ENCODE measurements at regions not wholly inside any gene's neighbourhood (a gene's known extent, or its start where the extent isn't known, plus 50 kb on each side); places are given as distances from the start of the nearest gene placed in this dataset.
"Not testable (repeated sequence)": the region's sequence is repeated elsewhere in the genome, so short reads cannot be mapped to it uniquely, and the experiment has no call there.

- Histone ChIP-seq H3K4me1 (no peaks in the 10 kb centered on the region), H3K27me3 (ENCODE audit: control insufficient read depth, insufficient read depth, low read length) (no peaks in the 10 kb centered on the region), H3K9me3 (ENCODE audit: control insufficient read depth, low read length) (no peaks in the 10 kb centered on the region), H3K36me3 (ENCODE audit: control insufficient read depth, insufficient read depth, low read length) (no peaks in the 10 kb centered on the region), H3K79me2 (no peaks in the 10 kb centered on the region), H3K27ac (no peak overlapping the region), H3K4me3 (ENCODE audit: low read depth, low read length) (no peak overlapping the region), H3K9ac (no peak overlapping the region), H3K4me2 (ENCODE audit: low read length) (no peak overlapping the region), H2AFZ (no peak overlapping the region)
- no peak for TF ChIP-seq CTCF (IDR thresholded peaks at IDR 0.05)
Observed at GRCh38 chr4:106583108-106583507, 214.5 kb upstream of the GIMD1 start.

- no peak overlapping the region for H3K4me2 ChIP-seq (ENCODE audit: low read length)
- no peaks in the 10 kb centered on the region for H3K4me1 ChIP-seq
- H3K79me2 ChIP-seq: no peaks in the 10 kb centered on the region
- H3K27ac ChIP-seq: no peak overlapping the region
- no peak overlapping the region for H3K4me3 ChIP-seq (ENCODE audit: low read depth, low read length)
- no peak for TF ChIP-seq CTCF (IDR thresholded peaks at IDR 0.05)
- no peaks in the 10 kb centered on the region for H3K27me3 ChIP-seq (ENCODE audit: control insufficient read depth, insufficient read depth, low read length)
- H3K36me3 ChIP-seq (ENCODE audit: control insufficient read depth, insufficient read depth, low read length): no peaks in the 10 kb centered on the region
- no peak overlapping the region for H2AFZ ChIP-seq
- H3K9me3 ChIP-seq (ENCODE audit: control insufficient read depth, low read length): no peaks in the 10 kb centered on the region
- no peak overlapping the region for H3K9ac ChIP-seq
Observed at GRCh38 chr4:106582103-106582502, 213.5 kb upstream of the GIMD1 start.

- Histone ChIP-seq H3K36me3 (ENCODE audit: control insufficient read depth, insufficient read depth, low read length) (no peaks in the 10 kb centered on the region), H3K4me2 (ENCODE audit: low read length) (no peak overlapping the region), H3K4me3 (ENCODE audit: low read depth, low read length) (no peak overlapping the region), H3K79me2 (no peaks in the 10 kb centered on the region), H2AFZ (no peak overlapping the region), H3K27me3 (ENCODE audit: control insufficient read depth, insufficient read depth, low read length) (no peaks in the 10 kb centered on the region), H3K9ac (no peak overlapping the region), H3K9me3 (ENCODE audit: control insufficient read depth, low read length) (no peaks in the 10 kb centered on the region), H3K27ac (no peak overlapping the region), H3K4me1 (no peaks in the 10 kb centered on the region)
- no peak for TF ChIP-seq CTCF (IDR thresholded peaks at IDR 0.05)
Observed at GRCh38 chr4:106579236-106579635, 210.7 kb upstream of the GIMD1 start.

DNA sequence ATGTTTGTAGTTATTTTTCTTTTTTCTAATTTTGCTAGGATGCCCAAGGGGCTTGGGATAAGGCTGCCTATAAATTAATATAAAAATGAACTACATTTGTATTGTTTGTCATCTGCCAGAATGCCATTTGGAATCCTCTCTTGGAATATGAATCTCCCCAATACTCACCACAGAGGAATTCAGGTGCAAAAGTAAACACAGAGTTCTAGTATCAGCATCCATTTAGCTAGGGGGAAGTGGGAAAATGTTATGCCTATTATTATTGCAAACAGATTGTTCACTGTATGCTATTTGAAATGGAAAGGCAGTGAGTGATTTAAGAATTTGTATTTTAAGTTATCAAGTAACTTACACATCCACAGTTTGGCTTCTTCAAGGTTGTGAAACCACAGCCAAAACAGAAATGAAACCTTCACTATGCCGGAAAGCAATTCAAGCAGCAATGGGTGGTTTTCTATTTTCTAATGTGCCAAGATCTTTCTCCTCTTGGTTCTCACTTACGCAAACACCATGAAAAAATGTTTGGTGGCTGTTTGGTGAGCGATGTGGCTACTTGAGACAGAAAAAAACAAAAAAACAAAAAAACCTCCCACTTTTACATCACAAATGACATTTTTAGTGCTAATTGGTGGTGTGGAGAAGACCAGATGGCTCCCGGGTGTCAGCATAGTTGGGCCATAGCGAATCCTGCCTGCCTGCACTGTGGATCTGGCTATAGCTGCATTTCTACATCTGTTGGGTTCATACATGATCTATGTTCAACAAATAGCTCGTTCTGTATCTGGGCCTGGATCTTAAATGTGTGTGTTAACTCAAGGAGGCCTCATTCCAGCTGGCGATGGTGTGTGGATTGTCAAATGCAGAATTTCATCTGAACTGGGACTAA is 200.8 kb upstream of the GIMD1 start:
- H3K27me3 ChIP-seq (ENCODE audit: control insufficient read depth, insufficient read depth, low read length): no peaks in the 10 kb centered on the region
- no peak overlapping the region for H3K4me2 ChIP-seq (ENCODE audit: low read length)
- H2AFZ ChIP-seq: no peak overlapping the region
- H3K4me3 ChIP-seq (ENCODE audit: low read depth, low read length): no peak overlapping the region
- H3K79me2 ChIP-seq: no peaks in the 10 kb centered on the region
- H3K9ac ChIP-seq: no peak overlapping the region
- no peaks in the 10 kb centered on the region for H3K9me3 ChIP-seq (ENCODE audit: control insufficient read depth, low read length)
- H3K36me3 ChIP-seq (ENCODE audit: control insufficient read depth, insufficient read depth, low read length): no peaks in the 10 kb centered on the region
- TF ChIP-seq CTCF (IDR thresholded peaks at IDR 0.05): no peak
- H3K27ac ChIP-seq: no peak overlapping the region
- no peaks in the 10 kb centered on the region for H3K4me1 ChIP-seq

DNA sequence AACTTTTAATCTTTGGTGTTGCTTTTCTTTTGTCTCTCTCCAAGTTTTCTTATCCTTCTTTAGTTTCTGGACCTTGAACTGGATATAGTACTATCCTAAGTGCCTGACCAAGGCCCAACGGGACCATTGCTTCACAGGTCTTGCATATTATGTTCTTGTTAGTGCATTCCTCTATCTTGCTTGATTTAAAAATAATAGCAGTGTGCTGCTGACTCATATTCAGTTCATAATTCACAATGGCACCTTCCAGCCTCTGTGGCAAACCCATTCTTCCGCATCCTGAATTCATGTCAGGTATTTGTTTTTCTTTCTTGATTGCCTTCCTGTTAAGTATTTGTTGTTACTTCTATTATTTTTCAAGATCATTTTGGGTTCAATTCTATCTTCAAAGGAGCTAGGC is 197.1 kb upstream of the GIMD1 start:
- Histone ChIP-seq H3K4me3 (ENCODE audit: low read depth, low read length) (no peak overlapping the region), H2AFZ (no peak overlapping the region), H3K27ac (no peak overlapping the region), H3K9me3 (ENCODE audit: control insufficient read depth, low read length) (no peaks in the 10 kb centered on the region), H3K79me2 (no peaks in the 10 kb centered on the region), H3K27me3 (ENCODE audit: control insufficient read depth, insufficient read depth, low read length) (no peaks in the 10 kb centered on the region), H3K4me2 (ENCODE audit: low read length) (no peak overlapping the region), H3K9ac (no peak overlapping the region), H3K36me3 (ENCODE audit: control insufficient read depth, insufficient read depth, low read length) (no peaks in the 10 kb centered on the region), H3K4me1 (no peaks in the 10 kb centered on the region)
- no peak for TF ChIP-seq CTCF (IDR thresholded peaks at IDR 0.05)

DNA sequence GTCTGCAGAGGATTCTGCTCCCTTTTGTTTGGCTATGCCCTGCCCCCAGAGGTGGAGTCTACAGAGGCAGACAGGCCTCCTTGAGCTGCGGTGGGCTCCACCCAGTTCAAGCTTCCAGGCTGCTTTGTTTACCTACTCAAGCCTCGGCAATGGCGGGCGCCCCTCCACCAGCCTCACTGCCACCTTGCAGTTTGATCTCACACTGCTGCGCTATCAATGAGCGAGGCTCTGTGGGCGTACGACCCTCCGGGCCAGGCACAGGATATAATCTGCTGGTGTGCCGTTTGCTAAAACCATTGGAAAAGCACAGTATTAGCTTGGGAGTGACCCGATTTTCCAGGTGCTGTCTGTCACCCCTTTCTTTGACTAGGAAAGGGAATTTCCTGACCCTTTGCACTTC is 195.1 kb upstream of the GIMD1 start:
- not testable (repeated sequence) for H2AFZ ChIP-seq; H3K4me1 ChIP-seq; H3K79me2 ChIP-seq; H3K27me3 ChIP-seq (ENCODE audit: control insufficient read depth, insufficient read depth, low read length); H3K4me2 ChIP-seq (ENCODE audit: low read length); H3K9ac ChIP-seq; H3K27ac ChIP-seq; H3K36me3 ChIP-seq (ENCODE audit: control insufficient read depth, insufficient read depth, low read length); H3K9me3 ChIP-seq (ENCODE audit: control insufficient read depth, low read length); H3K4me3 ChIP-seq (ENCODE audit: low read depth, low read length)

All from parathyroid adenoma (tissue), 2 donors.